ENCODE measurements at regions not wholly inside any gene's neighbourhood (a gene's known extent, or its start where the extent isn't known, plus 50 kb on each side); places are given as distances from the start of the nearest gene placed in this dataset.

GRCh38 chr4:13246107-13246506, 238.0 kb downstream of the RAB28 start:
- Histone ChIP-seq H3K4me1 (ENCODE audit: control insufficient read depth in 4 of 4, insufficient read depth in 4 of 4, low read length in 3 of 4) (no peaks in the 10 kb centered on the region), H3K36me3 (ENCODE audit: control insufficient read depth in 4 of 4, insufficient read depth in 3 of 4, low read depth in 1 of 4, low read length in 3 of 4) (no peaks in the 10 kb centered on the region), H3K27me3 (ENCODE audit: control insufficient read depth in 4 of 4, insufficient read depth in 4 of 4, low read length in 3 of 4) (no peaks in the 10 kb centered on the region), H3K27ac (ENCODE audit: low read depth in 1 of 2, low read length in 2 of 2) (no peak overlapping the region), H3K9me3 (ENCODE audit: control insufficient read depth in 4 of 4, low read length in 3 of 4) (peaks cover 0 to 2% (median 2%) of the 10 kb centered on the region in 4 donors), H3K9ac (ENCODE audit: low read depth in 1 of 2, low read length in 2 of 2) (no peak overlapping the region), H3K4me3 (ENCODE audit: low read depth in 1 of 3, low read length in 3 of 3) (no peak overlapping the region)
- TF ChIP-seq YY1 (IDR thresholded peaks at IDR 0.05) = no peak
- DNase-seq (ENCODE audit: low spot score) = no peak
- 93% methylated on average over 1 of the region's 1 CpG for WGBS

GRCh38 chr4:13244444-13244843, 239.7 kb downstream of the RAB28 start:
- Histone ChIP-seq H3K9me3 (ENCODE audit: control insufficient read depth in 4 of 4, low read length in 3 of 4) (peaks cover 0 to 2% (median 2%) of the 10 kb centered on the region in 4 donors), H3K4me3 (ENCODE audit: low read depth in 1 of 3, low read length in 3 of 3) (no peak overlapping the region), H3K4me1 (ENCODE audit: control insufficient read depth in 4 of 4, insufficient read depth in 4 of 4, low read length in 3 of 4) (no peaks in the 10 kb centered on the region), H3K36me3 (ENCODE audit: control insufficient read depth in 4 of 4, insufficient read depth in 3 of 4, low read depth in 1 of 4, low read length in 3 of 4) (no peaks in the 10 kb centered on the region), H3K27me3 (ENCODE audit: control insufficient read depth in 4 of 4, insufficient read depth in 4 of 4, low read length in 3 of 4) (no peaks in the 10 kb centered on the region), H3K9ac (ENCODE audit: low read depth in 1 of 2, low read length in 2 of 2) (no peak overlapping the region), H3K27ac (ENCODE audit: low read depth in 1 of 2, low read length in 2 of 2) (no peak overlapping the region)
- 72% methylated on average over 2 of the region's 2 CpGs for WGBS
- DNase-seq (ENCODE audit: low spot score) = no peak
- TF ChIP-seq HNF4G (IDR thresholded peaks at IDR 0.05) = no peak
- TF ChIP-seq MAX (IDR thresholded peaks at IDR 0.05) = no peak
- TF ChIP-seq FOXA2 (IDR thresholded peaks at IDR 0.05) = no peak
- TF ChIP-seq YY1 (IDR thresholded peaks at IDR 0.05) = no peak
- no peak for TF ChIP-seq JUND (IDR thresholded peaks at IDR 0.05)
- TF ChIP-seq NR2F2 (IDR thresholded peaks at IDR 0.05) = no peak
- no peak for TF ChIP-seq FOXA1 (IDR thresholded peaks at IDR 0.05)
- no peak for TF ChIP-seq RXRA (IDR thresholded peaks at IDR 0.05)
- TF ChIP-seq HNF4A (conservative IDR thresholded peaks at IDR 0.05) = no peak

- no peaks in the 10 kb centered on the region for H3K4me1 ChIP-seq (ENCODE audit: control insufficient read depth in 4 of 4, insufficient read depth in 4 of 4, low read length in 3 of 4)
- H3K27me3 ChIP-seq (ENCODE audit: control insufficient read depth in 4 of 4, insufficient read depth in 4 of 4, low read length in 3 of 4) = no peaks in the 10 kb centered on the region
- no peak for TF ChIP-seq FOXA1 (IDR thresholded peaks at IDR 0.05)
- TF ChIP-seq NR2F2 (IDR thresholded peaks at IDR 0.05) = no peak
- TF ChIP-seq RAD21 (IDR thresholded peaks at IDR 0.05) = no peak
- TF ChIP-seq FOXA2 (IDR thresholded peaks at IDR 0.05) = no peak
- no peak for TF ChIP-seq ATF3 (IDR thresholded peaks at IDR 0.05)
- TF ChIP-seq GABPA (IDR thresholded peaks at IDR 0.05 in 1 of 2, conservative IDR thresholded peaks at IDR 0.05 in 1 of 2) = no peak
- no peak for TF ChIP-seq SP1 (IDR thresholded peaks at IDR 0.05)
- TF ChIP-seq CTCF (IDR thresholded peaks at IDR 0.05; ENCODE audit: low read depth, low read length, missing input control) = no peak
- TF ChIP-seq TAF1 (conservative IDR thresholded peaks at IDR 0.05) = no peak
- TF ChIP-seq EGR1 (IDR thresholded peaks at IDR 0.05; ENCODE audit: low read depth in 2 of 2) = no peak
- no peak for TF ChIP-seq HNF4A (conservative IDR thresholded peaks at IDR 0.05)
- TF ChIP-seq REST (IDR thresholded peaks at IDR 0.05) = no peak
- TF ChIP-seq ZBTB33 (IDR thresholded peaks at IDR 0.05) = no peak
- TF ChIP-seq HNF4G (IDR thresholded peaks at IDR 0.05) = no peak
- no peak for TF ChIP-seq YY1 (IDR thresholded peaks at IDR 0.05)
- no peak for TF ChIP-seq JUND (IDR thresholded peaks at IDR 0.05)
- no peak for TF ChIP-seq MAX (IDR thresholded peaks at IDR 0.05)
- TF ChIP-seq RXRA (IDR thresholded peaks at IDR 0.05) = no peak
- no peaks in the 10 kb centered on the region for H3K36me3 ChIP-seq (ENCODE audit: control insufficient read depth in 4 of 4, insufficient read depth in 3 of 4, low read depth in 1 of 4, low read length in 3 of 4)
- no peak overlapping the region for H3K9ac ChIP-seq (ENCODE audit: low read depth in 1 of 2, low read length in 2 of 2)
- no peak overlapping the region for H3K27ac ChIP-seq (ENCODE audit: low read depth in 1 of 2, low read length in 2 of 2)
- peaks cover 0 to 2% (median 2%) of the 10 kb centered on the region in 4 donors for H3K9me3 ChIP-seq (ENCODE audit: control insufficient read depth in 4 of 4, low read length in 3 of 4)
- DNase-seq (ENCODE audit: low spot score) = no peak
- H3K4me3 ChIP-seq (ENCODE audit: low read depth in 1 of 3, low read length in 3 of 3) = no peak overlapping the region
Observed at GRCh38 chr4:13243152-13243551, 241.0 kb downstream of the RAB28 start.
